GM21360 (cell line): ENCODE measurements at regions not wholly inside any gene's neighbourhood (a gene's known extent, or its start where the extent isn't known, plus 50 kb on each side); places are given as distances from the start of the nearest gene placed in this dataset.
"Not testable (repeated sequence)": the region's sequence is repeated elsewhere in the genome, so short reads cannot be mapped to it uniquely, and the experiment has no call there.

ENCODE experiments used
- ATAC-seq: cut with Tn5 transposase; IDR thresholded peaks from one replicate; pipeline ENCODE4 v1.9.1; 2021; ENCODE audit warnings: mild to moderate bottlenecking, moderate library complexity; ENCODE audit not compliant: unreplicated experiment

DNA sequence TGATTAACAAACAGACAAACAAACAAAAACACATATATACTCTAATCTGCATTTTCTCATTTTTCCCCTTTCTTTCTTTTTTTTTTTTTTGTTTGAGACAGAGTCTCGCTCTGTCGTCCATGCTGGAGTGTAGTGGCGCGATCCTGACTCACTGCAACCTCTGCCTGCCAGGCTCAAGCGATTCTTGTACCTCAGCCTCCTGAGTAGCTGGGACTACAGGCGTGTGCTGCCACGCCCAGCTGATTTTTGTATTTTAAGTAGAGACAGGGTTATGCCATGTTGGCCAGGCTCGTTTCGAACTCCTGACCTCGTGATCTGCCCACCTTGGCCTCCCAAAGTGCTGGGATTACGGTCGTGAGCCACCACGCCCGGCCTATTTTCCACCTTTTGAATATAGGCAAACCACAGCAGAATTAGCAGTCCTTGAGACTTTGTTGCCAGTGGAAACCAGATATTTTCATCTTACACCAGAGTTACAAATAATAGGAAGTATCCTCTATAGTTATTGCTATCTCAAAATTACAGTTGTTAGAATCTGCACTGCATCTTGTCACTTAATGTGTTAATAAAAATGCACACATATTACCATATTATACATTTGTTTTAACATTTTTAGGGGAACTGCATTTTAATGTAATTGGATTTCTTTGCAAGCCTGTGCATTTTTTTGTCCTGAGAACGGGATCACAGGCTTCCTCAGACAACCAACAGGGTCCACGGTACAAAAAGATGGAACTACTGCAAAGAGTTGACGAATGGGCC is 208.2 kb upstream of the ZNF217 start:
- ATAC-seq = no peak

- ATAC-seq = no peak
Measured at GRCh38 chr20:53800883-53801604, 207.4 kb upstream of the ZNF217 start.

GRCh38 chr20:53800418-53800817 is 206.8 kb upstream of the ZNF217 start:
- no peak for ATAC-seq

DNA sequence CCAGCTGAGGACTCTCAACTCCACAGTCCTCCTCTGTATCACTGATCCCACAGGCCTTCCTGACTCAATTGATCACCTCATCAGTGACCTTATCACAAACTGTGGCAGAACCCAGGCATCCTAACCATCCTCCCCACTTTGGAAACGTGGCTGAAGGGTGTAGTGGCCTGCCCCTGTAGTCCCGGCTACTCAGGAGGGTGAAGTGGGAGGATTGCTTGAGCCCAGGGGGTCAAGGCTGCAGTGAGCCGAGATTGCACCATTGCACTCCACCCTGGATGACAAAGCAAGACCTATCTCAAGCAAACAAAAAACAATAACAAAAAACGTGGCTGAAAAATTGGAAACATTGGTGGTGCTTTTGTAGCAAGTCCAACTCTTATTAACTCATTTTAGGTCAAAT is 203.4 kb upstream of the ZNF217 start:
- no peak for ATAC-seq

DNA sequence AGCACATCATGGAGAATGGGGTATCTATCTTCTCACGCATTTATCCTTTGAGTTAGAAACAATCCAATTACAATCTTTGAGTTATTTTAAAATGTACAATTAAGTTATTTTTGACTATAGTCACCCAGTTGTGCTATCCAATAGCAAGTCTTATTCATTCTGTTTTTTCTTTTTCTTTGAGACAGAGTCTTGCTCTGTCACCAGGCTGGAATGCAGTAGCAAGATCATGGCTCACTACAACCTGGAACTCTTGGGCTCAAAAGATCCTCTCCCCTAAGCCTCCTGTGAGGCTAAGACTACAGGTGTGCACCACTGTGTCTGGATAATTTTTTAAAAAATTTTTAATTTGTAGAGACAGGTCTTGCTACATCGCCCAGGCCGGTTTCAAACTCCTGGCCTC is 201.5 kb upstream of the ZNF217 start:
- ATAC-seq = no peak

DNA sequence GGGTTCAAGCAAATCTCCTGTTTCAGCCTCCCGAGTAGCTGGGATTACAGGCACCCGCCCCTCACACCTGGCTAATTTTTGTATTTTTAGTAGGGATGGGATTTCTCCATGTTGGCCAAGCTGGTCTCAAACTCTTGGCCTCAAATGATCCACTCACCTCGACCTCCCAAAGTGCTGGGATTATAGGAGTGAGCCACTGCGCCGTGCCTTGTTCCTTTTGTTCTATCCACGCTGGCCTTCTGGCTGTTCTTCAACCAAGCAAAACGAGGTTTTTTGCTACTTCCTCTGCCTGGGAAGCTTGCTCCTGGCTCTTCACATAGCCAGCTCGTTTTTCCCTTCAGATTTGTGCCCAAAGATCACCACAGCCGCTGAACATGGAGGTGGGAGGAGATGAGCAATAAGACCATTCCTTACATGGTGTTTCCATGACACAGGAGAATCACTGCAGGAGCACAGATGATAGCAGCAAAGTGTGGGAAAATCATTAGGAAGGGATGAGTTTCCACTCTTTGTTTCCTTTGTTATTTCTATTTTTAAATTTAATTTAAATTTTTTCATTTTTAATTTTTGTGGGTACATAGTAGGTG is 201.0 kb upstream of the ZNF217 start:
- ATAC-seq = no peak

GRCh38 chr20:53793783-53794383 is 200.2 kb upstream of the ZNF217 start:
- ATAC-seq = no peak

GRCh38 chr20:53792946-53793536 is 199.4 kb upstream of the ZNF217 start:
- no peak for ATAC-seq

DNA sequence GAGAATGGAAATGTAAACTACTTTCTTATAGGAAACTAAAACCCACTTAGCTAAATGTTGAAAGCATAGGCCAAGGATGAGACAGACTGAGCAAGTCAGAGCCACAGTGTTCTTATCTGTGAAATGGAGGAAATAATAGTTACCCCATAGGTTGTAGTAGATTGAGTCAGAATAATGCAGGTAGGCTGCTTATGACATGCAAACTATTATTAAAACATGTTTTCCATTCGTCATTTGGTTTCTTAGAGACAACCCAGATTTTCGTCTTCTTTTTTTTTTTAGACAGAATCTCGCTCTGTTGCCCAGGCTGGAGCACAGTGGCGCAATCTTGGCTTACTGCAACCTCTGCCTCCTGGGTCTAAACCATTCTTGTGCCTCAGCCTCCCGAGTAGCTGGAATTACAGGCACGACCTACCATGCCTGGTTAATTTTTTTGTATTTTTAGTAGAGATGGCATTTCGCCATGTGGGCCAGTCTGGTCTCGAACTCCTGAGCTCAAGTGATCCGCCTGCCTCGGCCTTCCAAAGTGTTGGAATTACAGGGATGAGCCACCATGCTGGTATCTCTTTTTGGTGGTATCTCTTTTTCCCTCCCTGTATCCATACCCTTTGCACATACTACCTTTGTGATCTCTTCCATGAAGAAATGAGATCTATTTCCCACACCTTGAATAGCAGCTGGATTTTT is 196.5 kb upstream of the ZNF217 start:
- ATAC-seq = no peak

- ATAC-seq = no peak
Measured at GRCh38 chr20:53788253-53789022, 194.8 kb upstream of the ZNF217 start.

GRCh38 chr20:53787491-53787931 is 193.9 kb upstream of the ZNF217 start:
- ATAC-seq = not testable (repeated sequence)

DNA sequence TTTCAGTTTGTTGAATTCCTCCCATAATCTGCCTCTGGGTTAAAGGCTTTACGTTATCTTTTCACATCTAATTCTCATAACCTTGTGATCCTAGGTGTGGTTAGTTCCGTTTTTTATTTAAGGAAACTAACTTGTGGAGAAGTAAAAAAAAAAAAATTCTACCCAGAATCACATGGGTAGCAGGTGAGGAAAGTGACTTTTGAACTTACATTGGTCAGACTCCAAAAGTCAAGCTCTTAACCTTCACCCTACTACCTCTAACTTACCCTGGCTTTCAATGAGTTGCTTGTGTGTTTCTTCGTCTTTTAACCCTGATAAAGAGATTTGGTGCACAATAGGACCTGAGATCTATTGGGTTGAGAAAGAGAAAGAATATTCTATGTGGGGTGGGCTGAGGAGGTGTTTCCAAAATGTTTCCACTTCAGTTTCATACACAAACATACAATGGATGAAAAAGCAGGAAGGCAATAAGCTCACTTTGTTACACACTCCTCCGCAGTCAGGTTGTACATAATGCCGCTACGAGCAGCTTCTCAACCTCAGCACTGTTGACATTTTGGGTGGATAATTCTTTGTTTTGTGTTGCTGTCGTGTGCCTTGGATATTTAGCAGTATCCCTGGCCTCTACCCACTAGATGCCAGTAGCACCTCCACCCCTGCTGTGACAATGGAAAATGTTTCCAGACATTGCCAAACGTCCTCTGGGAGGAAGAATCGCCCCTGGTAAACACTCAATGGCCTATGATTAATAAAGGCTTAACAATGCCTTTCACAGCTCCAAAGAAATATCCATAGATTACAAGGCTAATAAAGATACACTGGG is 193.0 kb upstream of the ZNF217 start:
- ATAC-seq = no peak

GRCh38 chr20:53786071-53786444 is 192.4 kb upstream of the ZNF217 start:
- no peak for ATAC-seq

DNA sequence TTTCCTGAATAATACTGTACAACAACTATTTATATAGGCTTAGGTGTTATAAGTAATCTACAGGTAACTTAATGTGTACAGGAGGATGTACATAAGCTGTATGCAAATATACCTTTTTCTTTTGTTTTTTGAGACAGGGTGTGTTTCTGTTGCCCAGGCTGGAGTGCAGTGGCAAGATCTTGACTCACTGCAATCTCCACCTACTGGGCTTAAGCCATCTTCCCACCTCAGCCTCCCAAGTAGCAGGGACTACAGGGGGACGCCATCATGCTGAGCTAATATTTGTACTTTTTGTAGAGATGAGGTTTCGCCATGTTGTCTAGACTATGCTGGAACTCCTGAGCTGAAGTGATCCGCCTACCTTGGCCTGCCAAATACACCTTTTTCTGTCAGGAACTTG is 191.7 kb upstream of the ZNF217 start:
- ATAC-seq = no peak

GRCh38 chr20:53783768-53784167 is 190.1 kb upstream of the ZNF217 start:
- ATAC-seq = no peak

DNA sequence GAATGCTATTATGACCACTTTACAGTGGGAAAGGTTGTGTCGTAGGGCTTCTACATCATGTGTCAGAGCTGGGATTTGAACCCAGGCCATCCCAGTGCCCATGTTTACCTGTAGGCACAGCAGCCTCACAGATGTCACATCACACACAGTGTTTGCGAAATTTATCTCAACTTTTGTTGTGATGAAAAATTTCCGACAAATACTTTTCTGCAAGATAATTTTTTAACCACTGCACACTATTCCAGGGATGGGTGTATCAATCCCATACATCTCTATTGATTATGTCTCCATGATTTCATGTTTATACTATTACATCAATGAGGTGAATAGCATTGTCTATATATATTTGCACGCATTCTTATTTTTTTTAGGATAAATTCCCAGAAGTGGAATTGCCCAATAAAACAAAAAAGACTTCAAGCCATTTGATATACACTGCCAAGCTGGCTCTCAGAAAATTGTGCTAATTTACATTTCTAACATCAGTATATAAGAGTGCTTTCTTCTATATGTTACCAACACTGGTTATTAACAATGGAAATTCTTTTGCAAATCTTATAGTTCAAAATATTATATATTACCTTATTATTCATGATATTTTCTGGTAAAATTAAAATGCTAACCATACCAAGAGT is 189.1 kb upstream of the ZNF217 start:
- ATAC-seq = no peak

DNA sequence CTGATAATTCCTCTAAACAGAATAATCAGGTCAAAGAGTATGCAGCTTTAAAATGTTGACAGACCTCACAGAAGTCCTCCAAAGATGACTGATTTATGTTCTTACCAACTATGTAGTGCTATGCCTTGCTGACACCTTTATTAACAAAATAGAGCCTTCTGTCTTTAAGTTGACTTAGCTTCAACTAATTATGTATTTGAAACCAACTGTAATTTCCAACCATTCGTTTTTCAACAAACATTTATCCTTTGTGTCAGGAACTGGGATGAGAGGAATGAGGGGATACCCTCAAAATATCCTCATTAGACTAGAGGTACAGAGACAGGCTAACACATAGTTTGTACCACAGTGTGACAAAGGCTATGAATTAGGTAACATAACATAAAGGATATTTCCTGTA is 186.2 kb upstream of the ZNF217 start:
- no peak for ATAC-seq

DNA sequence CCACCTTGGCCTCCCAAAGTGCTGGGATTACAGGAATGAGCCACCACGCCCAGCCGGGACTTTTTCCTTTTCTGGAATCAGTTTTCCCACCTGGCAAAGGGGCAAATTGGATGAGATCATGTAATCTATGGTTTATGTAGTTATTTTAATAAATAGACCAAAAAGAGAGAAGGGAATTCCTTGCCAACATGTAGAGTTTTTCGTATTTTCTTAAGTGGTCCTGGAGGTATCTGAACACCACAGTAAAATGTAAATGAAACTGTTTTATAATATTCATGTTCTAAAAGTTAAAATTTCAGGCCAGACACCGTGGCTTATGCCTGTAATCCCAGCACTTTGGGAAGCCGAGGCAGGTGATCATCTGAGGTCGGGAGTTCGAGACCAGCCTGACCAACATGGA is 185.1 kb upstream of the ZNF217 start:
- no peak for ATAC-seq

DNA sequence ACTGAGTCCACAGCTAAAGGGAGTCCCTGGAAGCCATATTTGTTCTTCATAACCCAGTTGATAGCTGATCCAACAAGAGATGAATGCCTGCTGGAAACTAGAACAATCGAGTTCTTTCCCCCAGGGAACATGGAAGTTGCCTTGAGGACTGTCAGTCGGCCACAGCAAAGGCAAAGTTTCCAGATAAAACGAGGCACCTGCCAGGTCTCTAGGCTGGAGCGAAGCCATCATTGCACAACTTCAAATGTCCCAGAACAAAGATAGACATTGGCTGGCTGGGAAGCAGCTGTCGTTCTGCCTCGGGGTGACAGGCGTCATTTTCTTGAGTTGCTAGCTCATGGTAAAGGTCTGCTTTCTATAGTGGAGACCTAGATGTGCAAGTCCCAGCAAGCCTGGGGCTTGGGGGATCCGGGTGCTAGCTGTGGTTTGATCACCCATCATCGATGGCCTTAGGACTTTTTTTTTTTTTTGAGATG is 184.4 kb upstream of the ZNF217 start:
- no peak for ATAC-seq
